C4-2B (cell line): ENCODE measurements at regions not wholly inside any gene's neighbourhood (a gene's known extent, or its start where the extent isn't known, plus 50 kb on each side); places are given as distances from the start of the nearest gene placed in this dataset.

ENCODE experiments used
- H3K27ac ChIP-seq: fragments of 450-650 bp; 2 replicates; pipeline ENCODE4 v1.5.1; 2017
- ZFX ChIP-seq: fragments of 450-650 bp; IDR thresholded peaks from 2 replicates; pipeline ENCODE4 v1.6.1; 2017
- TF ChIP-seq, protein P1 (sequence below): fragments of 450-650 bp; conservative IDR thresholded peaks from 2 replicates; pipeline ENCODE4 v1.5.1; 2017; ENCODE audit warnings: mild to moderate bottlenecking

DNA sequence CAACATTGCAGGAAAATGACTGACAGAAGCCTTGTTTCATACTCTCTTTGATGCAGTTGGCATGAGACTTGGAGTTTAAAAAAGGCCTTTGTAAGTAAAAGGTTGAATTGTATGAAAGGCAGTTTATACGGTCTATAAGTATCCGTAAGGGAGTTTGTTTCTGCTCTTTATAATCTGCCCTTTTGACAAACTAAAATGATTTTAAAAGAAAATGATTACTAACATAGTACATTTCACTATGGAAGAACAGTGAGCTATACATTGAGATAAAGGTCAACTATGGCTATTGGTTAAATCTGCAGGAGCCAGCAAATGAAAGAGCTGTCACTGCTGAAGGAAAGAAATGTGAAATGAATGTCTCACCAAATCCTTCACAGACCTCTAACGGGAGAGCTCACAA is 296.1 kb upstream of the SLITRK6 start:
- TF ChIP-seq ZFX = no peak
- TF ChIP-seq, protein P1, sequence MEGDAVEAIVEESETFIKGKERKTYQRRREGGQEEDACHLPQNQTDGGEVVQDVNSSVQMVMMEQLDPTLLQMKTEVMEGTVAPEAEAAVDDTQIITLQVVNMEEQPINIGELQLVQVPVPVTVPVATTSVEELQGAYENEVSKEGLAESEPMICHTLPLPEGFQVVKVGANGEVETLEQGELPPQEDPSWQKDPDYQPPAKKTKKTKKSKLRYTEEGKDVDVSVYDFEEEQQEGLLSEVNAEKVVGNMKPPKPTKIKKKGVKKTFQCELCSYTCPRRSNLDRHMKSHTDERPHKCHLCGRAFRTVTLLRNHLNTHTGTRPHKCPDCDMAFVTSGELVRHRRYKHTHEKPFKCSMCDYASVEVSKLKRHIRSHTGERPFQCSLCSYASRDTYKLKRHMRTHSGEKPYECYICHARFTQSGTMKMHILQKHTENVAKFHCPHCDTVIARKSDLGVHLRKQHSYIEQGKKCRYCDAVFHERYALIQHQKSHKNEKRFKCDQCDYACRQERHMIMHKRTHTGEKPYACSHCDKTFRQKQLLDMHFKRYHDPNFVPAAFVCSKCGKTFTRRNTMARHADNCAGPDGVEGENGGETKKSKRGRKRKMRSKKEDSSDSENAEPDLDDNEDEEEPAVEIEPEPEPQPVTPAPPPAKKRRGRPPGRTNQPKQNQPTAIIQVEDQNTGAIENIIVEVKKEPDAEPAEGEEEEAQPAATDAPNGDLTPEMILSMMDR = no peak
- no peak overlapping the region for H3K27ac ChIP-seq

DNA sequence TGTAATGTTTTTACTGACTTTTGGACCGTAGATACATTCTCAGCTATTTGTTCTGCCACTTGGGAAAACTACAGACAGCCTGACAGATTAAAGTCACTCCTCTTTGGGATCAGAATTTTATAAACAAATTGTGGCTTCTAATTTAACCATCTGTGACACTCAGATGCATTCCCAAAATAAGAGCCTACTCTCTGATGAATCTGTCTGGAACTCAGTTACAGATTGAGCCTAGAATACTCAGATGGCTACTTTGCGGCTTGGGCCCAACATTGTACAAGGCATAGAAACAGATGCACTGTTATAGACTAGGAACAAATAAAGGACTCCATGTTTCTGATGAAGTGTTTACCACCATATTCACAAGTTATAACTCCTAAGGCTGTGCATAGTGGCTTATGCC is 291.0 kb upstream of the SLITRK6 start:
- TF ChIP-seq, protein P1 = no peak
- no peak for TF ChIP-seq ZFX
- no peak overlapping the region for H3K27ac ChIP-seq

DNA sequence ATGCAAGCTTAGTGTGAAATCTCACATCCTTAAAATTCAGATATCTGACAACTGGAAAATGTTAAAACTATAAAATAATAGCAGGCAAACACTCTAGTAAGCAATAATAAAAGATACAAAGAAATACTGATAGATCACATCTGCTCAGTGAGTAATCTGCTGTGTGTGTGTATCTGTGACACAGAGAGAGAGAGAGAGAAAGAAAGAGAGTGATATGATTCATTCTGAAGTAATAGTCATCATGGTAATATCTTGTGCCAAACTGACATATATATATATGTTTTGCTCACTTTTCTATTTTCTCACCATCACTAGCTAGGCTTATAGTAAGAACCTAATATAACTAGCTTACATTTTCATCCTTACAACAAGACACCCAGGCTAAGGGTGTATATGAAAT is 288.0 kb upstream of the SLITRK6 start:
- H3K27ac ChIP-seq = no peak overlapping the region
- TF ChIP-seq, protein P1 = no peak
- no peak for TF ChIP-seq ZFX

DNA sequence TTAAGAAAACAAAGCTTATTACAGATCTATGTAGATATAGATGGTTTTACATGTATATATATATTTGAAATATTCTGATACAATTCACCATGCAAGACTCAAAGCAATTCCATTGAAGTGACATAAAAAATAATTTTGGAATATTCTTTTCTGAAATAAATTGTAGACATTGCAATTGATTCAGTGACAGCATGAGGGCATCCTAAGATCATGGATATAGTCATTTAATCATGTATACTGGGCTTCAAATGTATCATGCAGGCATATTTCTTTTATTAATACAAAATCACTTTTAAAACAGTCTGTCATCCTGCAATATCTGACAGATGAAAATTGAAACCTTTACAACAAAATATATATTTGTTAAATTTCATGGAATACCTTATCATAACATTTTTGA is 286.7 kb upstream of the SLITRK6 start:
- TF ChIP-seq ZFX = no peak
- TF ChIP-seq, protein P1 = peak; percentile 30
- no peak overlapping the region for H3K27ac ChIP-seq

DNA sequence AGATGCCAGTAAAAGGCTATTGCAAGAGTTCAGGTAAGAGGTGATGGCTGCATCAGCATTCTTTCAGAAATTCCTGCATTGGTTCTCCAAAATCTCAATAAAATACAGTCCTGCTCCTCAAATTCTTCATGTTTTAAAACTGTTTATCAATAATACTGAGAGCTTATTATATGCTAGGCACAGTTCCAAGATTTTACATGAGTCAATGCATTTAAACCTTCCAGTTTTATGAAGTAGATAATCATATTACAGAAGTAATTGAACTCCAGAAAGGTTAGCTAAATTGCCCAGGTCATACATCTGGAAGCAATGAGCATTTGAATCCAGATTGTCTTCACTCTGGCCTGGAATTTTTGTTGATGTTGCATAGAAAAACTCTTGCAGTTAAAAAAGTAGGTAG is 282.9 kb upstream of the SLITRK6 start:
- H3K27ac ChIP-seq = no peak overlapping the region
- TF ChIP-seq, protein P1 = no peak
- no peak for TF ChIP-seq ZFX

DNA sequence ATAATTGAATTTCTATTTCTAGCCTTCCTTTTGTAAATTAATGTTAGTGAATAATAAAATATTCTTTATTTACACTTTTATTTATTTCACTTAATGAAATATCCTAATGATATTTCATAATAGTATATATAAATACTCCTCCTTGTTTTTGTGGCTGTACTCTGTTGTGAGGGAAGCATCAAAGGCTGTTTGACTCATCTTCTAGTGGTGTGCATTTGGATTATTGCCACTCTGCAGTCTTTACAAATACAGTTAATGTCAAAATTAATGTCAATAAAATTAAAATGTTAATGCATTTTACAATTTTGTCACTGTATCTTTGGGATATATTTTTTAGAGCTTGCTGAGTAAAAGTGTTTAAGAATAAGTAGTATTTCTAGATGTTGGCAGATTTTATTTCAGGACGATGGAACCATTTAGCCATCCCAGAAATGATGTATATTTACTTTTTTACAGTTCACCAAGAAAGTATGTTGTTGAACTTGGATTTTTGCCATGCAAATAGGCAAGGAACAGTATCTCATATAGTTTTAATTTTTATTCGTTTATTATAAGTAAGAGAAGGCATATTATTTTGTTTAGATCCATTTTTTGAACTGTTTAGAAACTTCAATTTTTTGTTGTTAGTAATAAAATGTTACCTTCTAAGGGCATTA is 281.2 kb upstream of the SLITRK6 start:
- H3K27ac ChIP-seq = no peak overlapping the region
- TF ChIP-seq, protein P1 = no peak
- no peak for TF ChIP-seq ZFX

DNA sequence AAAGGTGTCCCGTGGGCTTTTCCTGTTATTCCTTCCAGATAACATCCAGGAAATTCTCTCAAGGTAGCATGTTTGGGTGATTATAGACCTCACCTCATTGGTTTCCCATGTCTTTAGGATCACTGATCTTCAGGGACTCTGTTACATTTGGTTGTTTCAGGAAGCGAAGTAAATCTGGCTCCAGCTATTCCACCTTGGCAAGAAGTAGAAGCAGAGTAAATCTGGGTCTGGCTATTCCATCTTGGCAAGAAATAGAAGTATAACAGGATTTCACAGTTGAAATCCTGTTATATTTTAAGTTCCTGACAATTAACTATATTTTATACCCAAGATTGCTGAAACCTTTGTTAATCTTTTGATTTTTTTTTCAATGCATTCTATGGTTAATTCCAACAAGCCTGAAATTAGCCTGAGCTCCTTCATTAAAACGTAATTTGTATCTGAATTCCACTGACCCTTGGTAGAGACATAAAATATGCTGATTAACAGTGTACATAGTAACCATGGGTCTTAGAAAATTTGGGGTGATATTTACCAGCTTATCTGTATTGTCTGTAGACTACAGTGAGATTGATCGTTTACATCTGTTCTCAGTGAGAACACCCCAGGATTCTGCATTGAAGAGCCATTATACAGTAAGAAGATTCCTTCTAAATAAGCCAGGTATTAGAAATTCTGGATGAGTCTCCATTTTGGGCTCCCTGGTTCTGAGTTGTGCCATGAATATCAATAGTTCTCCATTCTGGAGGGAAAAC is 267.6 kb upstream of the SLITRK6 start:
- H3K27ac ChIP-seq = no peak overlapping the region
- TF ChIP-seq, protein P1 = no peak
- no peak for TF ChIP-seq ZFX
